B cell (primary cell): ENCODE measurements at regions not wholly inside any gene's neighbourhood (a gene's known extent, or its start where the extent isn't known, plus 50 kb on each side); places are given as distances from the start of the nearest gene placed in this dataset.

Experiments
- ATAC-seq: fragments of 200-7000 bp; cut with Tn5 transposase; one replicate; pipeline ENCODE4 v1.10.0; 2021; ENCODE audit warnings: low read depth, mild to moderate bottlenecking, moderate number of reproducible peaks, moderate library complexity
- CTCF ChIA-PET: fragments of 350-600 bp; sonication (Branson Sonifier 250); formaldehyde crosslinking; loops from one replicate; lab custom pipeline; 2021; ENCODE audit warnings: antibody characterized with exemption, inconsistent platforms; lab: Charles Lee
- POLR2A ChIA-PET: fragments of 350-600 bp; sonication (Branson Sonifier 250); formaldehyde crosslinking; loops from one replicate; lab custom pipeline; 2021; ENCODE audit warnings: antibody characterized with exemption; lab: Charles Lee
- DNase-seq: peaks from one replicate; pipeline ENCODE4 v3.0.0; 2013
- H2AFZ ChIP-seq: 2 replicates; pipeline ENCODE4 v1.6.1; 2012; ENCODE audit warnings: mild to moderate bottlenecking, low read depth, low read length; ENCODE audit not compliant: insufficient read depth, poor library complexity, severe bottlenecking
- H3K27ac ChIP-seq, 2 donors: 1 replicate in 1 of 2; 2 replicates in 1 of 2; pipeline ENCODE4 v1.5.1; 2012 to 2013; ENCODE audit warnings: low read length in 2 of 2, mild to moderate bottlenecking in 2 of 2, moderate library complexity in 1 of 2
- H3K27me3 ChIP-seq, 4 experiments: fragments of 200-600 bp in 1 of 4; sonication (generic) in 1 of 4; replicated peaks in 1 of 4; 1 replicate in 2 of 4; 2 replicates in 2 of 4; pipeline versions ENCODE4 v1.6.1 to v1.7.0; 2013 to 2016; ENCODE audit warnings: low read length in 3 of 4, mild to moderate bottlenecking in 2 of 4, mixed read lengths in 1 of 4, moderate library complexity in 1 of 4; ENCODE audit not compliant: insufficient read depth in 4 of 4, control insufficient read depth in 3 of 4; ENCODE audit errors: control extremely low read depth in 1 of 4
- H3K36me3 ChIP-seq, 2 experiments: replicated peaks in 1 of 2; 1 replicate in 1 of 2; 2 replicates in 1 of 2; pipeline versions ENCODE4 v1.6.1 to v1.7.1; 2013; ENCODE audit warnings: low read length in 1 of 2; ENCODE audit not compliant: insufficient read depth in 2 of 2, control insufficient read depth in 1 of 2; ENCODE audit errors: control extremely low read depth in 1 of 2, extremely low read depth in 1 of 2
- H3K4me1 ChIP-seq, 2 donors: fragments of 200-600 bp in 1 of 2; sonication (generic) in 1 of 2; 1 replicate in 1 of 2; 2 replicates in 1 of 2; pipeline versions ENCODE4 v1.5.1 to v1.6.1; 2013 to 2017; ENCODE audit warnings: low read length in 2 of 2; ENCODE audit not compliant: control insufficient read depth in 2 of 2, insufficient read depth in 2 of 2
- H3K4me2 ChIP-seq: replicated peaks from 2 replicates; pipeline ENCODE3; 2012; ENCODE audit warnings: mild to moderate bottlenecking, low read depth, low read length; ENCODE audit not compliant: poor library complexity, severe bottlenecking
- H3K4me3 ChIP-seq, 5 experiments: fragments of 200-600 bp in 1 of 5; sonication (generic) in 1 of 5; 1 replicate in 3 of 5; 2 replicates in 2 of 5; pipeline versions ENCODE4 v1.5.1 to v1.7.0; 2011 to 2016; ENCODE audit warnings: low read length in 4 of 5, mild to moderate bottlenecking in 4 of 5, low read depth in 2 of 5, control low read depth in 1 of 5, moderate library complexity in 1 of 5; ENCODE audit not compliant: insufficient read depth in 1 of 5; ENCODE audit errors: control extremely low read depth in 1 of 5, extremely low read depth in 1 of 5
- H3K79me2 ChIP-seq: fragments of 200-600 bp; sonication (generic); one replicate; pipeline ENCODE4 v1.6.0; 2016; ENCODE audit warnings: low read length; ENCODE audit not compliant: control insufficient read depth, insufficient read depth
- H3K9ac ChIP-seq: fragments of 200-600 bp; sonication (generic); 2 replicates; pipeline ENCODE4 v1.6.1; 2017; ENCODE audit warnings: mild to moderate bottlenecking, low read length, moderate library complexity
- H3K9me3 ChIP-seq, 3 donors: one replicate each; pipeline versions ENCODE4 v1.6.1 to v1.7.1; 2013; ENCODE audit warnings: low read length in 2 of 3; ENCODE audit not compliant: control insufficient read depth in 2 of 3, insufficient read depth in 1 of 3; ENCODE audit errors: control extremely low read depth in 1 of 3
- H4K20me1 ChIP-seq: 2 replicates; pipeline ENCODE4 v1.6.0; 2012; ENCODE audit warnings: mild to moderate bottlenecking, low read length; ENCODE audit not compliant: insufficient read depth, control insufficient read depth, poor library complexity, severe bottlenecking
- H3K27ac Mint-ChIP-seq: one replicate; pipeline ENCODE4 v1.8.0; 2021; ENCODE audit warnings: mixed read lengths
- H3K27me3 Mint-ChIP-seq: one replicate; pipeline ENCODE4 v1.8.0; 2021; ENCODE audit warnings: mixed read lengths
- H3K4me1 Mint-ChIP-seq: one replicate; pipeline ENCODE4 v1.8.0; 2021; ENCODE audit warnings: mixed read lengths
- H3K4me3 Mint-ChIP-seq: one replicate; pipeline ENCODE4 v1.8.0; 2021; ENCODE audit warnings: mixed read lengths
- H3K9me3 Mint-ChIP-seq: one replicate; pipeline ENCODE4 v1.8.0; 2022; ENCODE audit warnings: mixed read lengths; ENCODE audit not compliant: insufficient read depth
- CTCF ChIP-seq: fragments of 200-600 bp; IDR thresholded peaks from one replicate; pipeline ENCODE4 v1.8.0; 2022; ENCODE audit warnings: antibody characterized with exemption, mild to moderate bottlenecking
- EZH2 ChIP-seq: IDR thresholded peaks from 2 replicates; pipeline ENCODE4 v1.6.1; 2012; ENCODE audit warnings: borderline replicate concordance, low read depth, mild to moderate bottlenecking, moderate library complexity, low read length; ENCODE audit not compliant: insufficient read depth, poor library complexity, severe bottlenecking
- WGBS: methylation state at CpG from one replicate; pipeline ENCODE4 v1.1.5; 2013; ENCODE audit warnings: missing lambda C conversion rate; ENCODE audit not compliant: insufficient coverage; 5-methylcytosine and 5-hydroxymethylcytosine counted together
- intact Hi-C: fragments of 100-400 bp; cut with micrococcal nuclease; formaldehyde crosslinking; loops from one replicate; pipeline ENCODE4 v1.10.0; 2022

- Histone ChIP-seq H3K4me1 (no peaks in the 10 kb centered on the region), H3K27ac (no peak overlapping the region), H3K4me2 (no peak overlapping the region), H3K4me3 (no peak overlapping the region), H4K20me1 (no peaks in the 10 kb centered on the region), H3K27me3 (peaks cover 0 to 6% (median 0%) of the 10 kb centered on the region in 4 experiments), H3K79me2 (no peaks in the 10 kb centered on the region), H2AFZ (no peak overlapping the region), H3K36me3 (no peaks in the 10 kb centered on the region), H3K9ac (no peak overlapping the region), H3K9me3 (no peaks in the 10 kb centered on the region)
- DNase-seq (no peak), ATAC-seq (no peak)
- POLR2A ChIA-PET: no interaction called here
- Mint-ChIP-seq H3K27me3 (peaks cover 10% of the 10 kb centered on the region), H3K9me3 (no peaks in the 10 kb centered on the region), H3K27ac (no peak overlapping the region), H3K4me3 (no peak overlapping the region), H3K4me1 (no peaks in the 10 kb centered on the region)
- intact Hi-C loops: no loop called here
- TF ChIP-seq EZH2 (no peak), CTCF (no peak)
- 74% methylated on average over 4 of the region's 6 CpGs for WGBS
- CTCF ChIA-PET: no interaction called here
Measured at GRCh38 chr1:29749024-29749945, 513.0 kb downstream of the PTPRU start.

GRCh38 chr1:29747196-29747595 lies 510.9 kb downstream of the PTPRU start:
- Histone ChIP-seq H3K9ac (no peak overlapping the region), H3K4me2 (no peak overlapping the region), H3K4me1 (no peaks in the 10 kb centered on the region), H3K9me3 (no peaks in the 10 kb centered on the region), H4K20me1 (no peaks in the 10 kb centered on the region), H2AFZ (no peak overlapping the region), H3K27me3 (peaks cover 0 to 1% (median 0%) of the 10 kb centered on the region in 4 experiments), H3K36me3 (no peaks in the 10 kb centered on the region), H3K79me2 (no peaks in the 10 kb centered on the region), H3K27ac (no peak overlapping the region), H3K4me3 (no peak overlapping the region)
- H3K4me1 Mint-ChIP-seq: no peaks in the 10 kb centered on the region
- TF ChIP-seq CTCF (no peak), EZH2 (no peak)
- DNase-seq (no peak), ATAC-seq (no peak)
- no peak overlapping the region for H3K27ac Mint-ChIP-seq
- 98% methylated on average over 3 of the region's 3 CpGs for WGBS
- ChIA-PET POLR2A (no interaction called here), CTCF (no interaction called here)
- H3K27me3 Mint-ChIP-seq: peaks cover 10% of the 10 kb centered on the region
- intact Hi-C loops: no loop called here
- H3K9me3 Mint-ChIP-seq: no peaks in the 10 kb centered on the region
- H3K4me3 Mint-ChIP-seq: no peak overlapping the region
